GM12874 (cell line): ENCODE measurements at regions not wholly inside any gene's neighbourhood (a gene's known extent, or its start where the extent isn't known, plus 50 kb on each side); places are given as distances from the start of the nearest gene placed in this dataset.

ENCODE experiments used
- CTCF ChIP-seq: IDR thresholded peaks from 2 replicates; pipeline ENCODE4 v1.5.1; 2011; ENCODE audit warnings: low read depth, mild to moderate bottlenecking, control low read depth, low read length, moderate library complexity; ENCODE audit not compliant: insufficient read depth

DNA sequence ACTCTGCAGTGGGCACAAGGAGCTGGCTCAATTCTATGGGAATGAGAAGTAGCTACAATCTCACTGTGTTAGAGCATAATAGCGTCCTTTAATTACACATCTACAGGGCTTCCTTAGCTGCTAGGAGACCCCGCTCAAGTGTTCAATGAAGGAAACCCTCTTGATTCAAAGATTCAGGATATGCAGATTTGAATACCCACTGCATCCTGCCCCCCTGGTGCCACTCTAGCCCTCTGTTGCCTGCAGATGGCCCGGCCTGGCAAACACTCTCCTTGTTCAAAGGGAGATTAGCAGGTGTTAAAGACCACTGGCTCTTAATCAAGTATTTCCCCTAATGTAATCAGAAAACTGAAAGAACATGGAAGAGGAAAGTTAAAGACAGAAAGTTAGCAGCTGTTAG lies 356.6 kb downstream of the VGLL3 start:
- no peak for TF ChIP-seq CTCF

- TF ChIP-seq CTCF = no peak
Observed at GRCh38 chr3:86629511-86629910, 361.4 kb downstream of the VGLL3 start.

DNA sequence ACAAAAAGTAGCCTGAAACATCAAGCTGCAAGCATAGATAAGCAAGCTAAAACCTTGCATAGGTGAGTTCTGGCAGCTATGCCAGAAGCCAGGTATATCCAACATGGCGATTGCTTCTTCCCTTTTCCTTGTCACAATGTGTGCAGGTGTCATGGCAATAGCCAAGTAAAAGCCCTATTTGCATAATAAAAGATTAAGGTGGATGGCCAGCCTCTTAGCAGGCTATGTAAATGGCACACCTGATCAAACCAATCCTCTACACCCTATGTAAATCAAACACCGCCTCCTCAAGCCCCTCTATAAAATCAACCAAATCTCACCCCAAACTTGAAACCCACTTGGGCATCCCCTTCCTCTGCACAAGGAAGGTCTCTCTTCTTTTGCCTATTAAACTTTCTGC lies 366.8 kb downstream of the VGLL3 start:
- TF ChIP-seq CTCF = no peak

DNA sequence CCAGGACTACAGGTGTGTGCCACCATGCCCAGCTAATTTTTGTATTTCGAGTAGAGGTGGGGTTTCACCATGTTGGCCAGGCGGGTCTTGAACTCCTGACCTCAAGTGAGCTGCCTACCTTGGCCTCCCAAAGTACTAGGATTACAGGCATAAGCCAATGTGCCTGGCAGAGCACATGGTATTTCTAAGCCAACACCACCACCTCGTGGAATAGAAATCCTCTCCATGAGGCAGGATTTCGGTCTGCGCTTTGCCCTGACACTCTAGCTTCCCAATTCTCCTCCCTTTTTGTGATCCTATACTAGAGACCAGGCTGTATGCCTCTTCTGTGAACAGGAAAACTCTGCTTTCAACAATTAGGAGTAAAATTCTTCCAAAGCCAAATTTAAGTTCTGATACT lies 372.2 kb downstream of the VGLL3 start:
- no peak for TF ChIP-seq CTCF

DNA sequence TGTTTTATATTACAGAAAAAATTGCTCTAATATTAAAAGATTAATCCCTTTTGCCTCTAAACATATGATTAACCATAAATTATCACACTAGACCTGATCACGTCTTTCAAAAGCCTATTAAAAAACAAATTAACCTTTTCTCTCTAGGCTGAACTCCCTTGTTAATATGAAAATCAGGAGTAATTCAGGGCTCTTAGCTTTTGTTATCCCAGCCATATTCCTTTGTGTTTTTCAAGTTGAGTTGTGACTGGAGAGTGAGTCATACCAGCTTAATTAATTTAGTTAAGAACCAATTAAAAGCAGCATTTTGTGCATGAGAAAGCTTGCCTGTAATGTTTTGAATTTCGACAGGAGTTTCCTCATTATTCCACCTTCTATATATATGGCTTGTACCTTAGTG lies 385.8 kb downstream of the VGLL3 start:
- TF ChIP-seq CTCF = no peak

DNA sequence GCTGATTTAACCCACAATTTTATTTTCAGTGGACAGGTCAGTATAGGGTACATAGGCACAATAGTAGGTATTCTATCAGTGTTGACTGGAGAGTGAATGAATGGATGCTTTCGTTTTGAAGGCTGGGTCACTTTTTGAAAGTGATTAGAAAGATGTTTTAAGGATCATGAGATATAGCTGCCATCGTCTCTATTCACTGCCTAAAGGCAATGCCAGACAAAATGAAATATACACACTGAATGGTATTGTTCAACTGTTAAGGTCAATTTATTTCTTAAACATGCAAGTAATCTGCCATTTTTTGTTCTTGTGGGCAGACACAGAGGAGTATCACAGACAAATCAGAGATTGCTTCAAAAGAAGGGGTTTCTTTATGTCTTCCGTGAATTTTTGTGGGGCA lies 395.3 kb downstream of the VGLL3 start:
- no peak for TF ChIP-seq CTCF

DNA sequence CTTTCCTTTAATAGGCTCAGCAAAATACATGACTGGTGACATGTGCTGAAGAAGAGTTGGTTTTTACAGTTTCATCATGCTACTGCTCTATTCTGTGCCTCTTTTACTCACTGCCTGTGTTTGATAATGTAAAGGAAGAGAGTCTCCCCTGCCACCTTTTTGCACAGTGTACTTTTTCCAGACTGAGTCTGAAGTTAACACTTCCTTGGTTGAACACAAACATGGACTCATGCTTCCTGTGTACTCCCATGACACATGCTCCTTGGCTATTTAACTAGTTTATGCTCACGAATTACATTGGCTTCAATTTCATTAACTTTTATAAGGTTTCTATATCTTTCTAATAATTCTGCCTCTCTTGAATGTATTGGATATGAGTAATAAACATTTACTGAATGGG lies 396.1 kb downstream of the VGLL3 start:
- TF ChIP-seq CTCF = no peak

DNA sequence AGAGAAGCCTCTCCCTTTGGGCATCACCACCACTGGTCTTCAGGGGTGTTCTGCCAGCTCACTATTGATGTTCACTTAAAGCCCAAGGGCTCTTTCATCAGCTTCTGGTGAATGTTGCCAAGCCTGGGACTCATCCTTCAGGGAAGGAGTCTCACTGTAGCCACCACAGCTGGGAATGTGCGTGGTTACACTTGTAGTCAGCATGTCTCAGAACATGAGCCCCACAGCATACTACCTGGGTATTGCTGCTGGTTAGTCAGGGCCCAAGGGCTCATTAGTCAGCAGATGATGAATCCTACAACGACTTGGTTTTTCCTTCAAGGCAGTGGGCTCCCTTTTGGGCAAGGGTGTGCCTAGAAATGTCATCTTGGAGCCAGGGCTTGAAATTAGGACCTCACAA lies 412.9 kb downstream of the VGLL3 start:
- TF ChIP-seq CTCF = no peak
